ENCODE measurements at regions not wholly inside any gene's neighbourhood (a gene's known extent, or its start where the extent isn't known, plus 50 kb on each side); places are given as distances from the start of the nearest gene placed in this dataset.

- TF ChIP-seq, protein P1, sequence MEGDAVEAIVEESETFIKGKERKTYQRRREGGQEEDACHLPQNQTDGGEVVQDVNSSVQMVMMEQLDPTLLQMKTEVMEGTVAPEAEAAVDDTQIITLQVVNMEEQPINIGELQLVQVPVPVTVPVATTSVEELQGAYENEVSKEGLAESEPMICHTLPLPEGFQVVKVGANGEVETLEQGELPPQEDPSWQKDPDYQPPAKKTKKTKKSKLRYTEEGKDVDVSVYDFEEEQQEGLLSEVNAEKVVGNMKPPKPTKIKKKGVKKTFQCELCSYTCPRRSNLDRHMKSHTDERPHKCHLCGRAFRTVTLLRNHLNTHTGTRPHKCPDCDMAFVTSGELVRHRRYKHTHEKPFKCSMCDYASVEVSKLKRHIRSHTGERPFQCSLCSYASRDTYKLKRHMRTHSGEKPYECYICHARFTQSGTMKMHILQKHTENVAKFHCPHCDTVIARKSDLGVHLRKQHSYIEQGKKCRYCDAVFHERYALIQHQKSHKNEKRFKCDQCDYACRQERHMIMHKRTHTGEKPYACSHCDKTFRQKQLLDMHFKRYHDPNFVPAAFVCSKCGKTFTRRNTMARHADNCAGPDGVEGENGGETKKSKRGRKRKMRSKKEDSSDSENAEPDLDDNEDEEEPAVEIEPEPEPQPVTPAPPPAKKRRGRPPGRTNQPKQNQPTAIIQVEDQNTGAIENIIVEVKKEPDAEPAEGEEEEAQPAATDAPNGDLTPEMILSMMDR (IDR thresholded peaks at IDR 0.05; ENCODE audit: low read depth, low read length), result no peak
- no peak for TF ChIP-seq POLR2A (IDR thresholded peaks at IDR 0.05; ENCODE audit: extremely low read depth, insufficient read length)
These were observed 1858.6 kb upstream of the CDH9 start for GRCh38 chr5:28896949-28897348.
